Ramos (cell line): ENCODE measurements at regions not wholly inside any gene's neighbourhood (a gene's known extent, or its start where the extent isn't known, plus 50 kb on each side); places are given as distances from the start of the nearest gene placed in this dataset.
"Not testable (repeated sequence)": the region's sequence is repeated elsewhere in the genome, so short reads cannot be mapped to it uniquely, and the experiment has no call there.

Experiments used
- in situ Hi-C: fragments of 300-500 bp; cut with MboI; formaldehyde crosslinking; loops from one replicate; pipeline ENCODE4 v1.14.3; 2022; ENCODE audit warnings: low sequenced_read_pairs; ENCODE audit not compliant: unreplicated experiment

DNA sequence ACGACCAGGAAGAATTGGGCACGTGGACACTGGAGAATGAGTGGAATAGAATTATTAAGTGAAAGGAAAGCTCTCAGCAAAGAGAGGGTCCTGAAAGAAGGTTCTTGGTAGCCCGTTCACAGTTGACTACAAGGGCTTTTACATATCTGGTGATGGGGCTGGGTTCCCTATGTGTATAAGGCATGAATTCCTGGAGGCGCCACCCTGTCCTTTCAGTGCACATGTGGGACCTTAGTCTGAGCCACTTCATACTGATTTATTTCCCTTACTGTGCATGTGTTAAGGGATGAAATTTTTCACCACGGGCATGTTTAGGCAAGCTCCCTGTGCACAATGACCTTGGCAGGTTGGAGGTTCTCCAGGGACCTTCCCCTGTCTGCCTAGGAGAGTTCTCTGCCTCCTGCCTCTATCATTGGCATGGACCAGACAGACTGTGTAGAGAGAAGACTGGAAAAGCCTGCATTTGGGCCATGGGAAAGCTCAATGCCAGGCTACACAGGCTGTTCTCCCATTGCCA lies 145.9 kb upstream of the ITGB1 start:
- in situ Hi-C loops, result no loop called here

DNA sequence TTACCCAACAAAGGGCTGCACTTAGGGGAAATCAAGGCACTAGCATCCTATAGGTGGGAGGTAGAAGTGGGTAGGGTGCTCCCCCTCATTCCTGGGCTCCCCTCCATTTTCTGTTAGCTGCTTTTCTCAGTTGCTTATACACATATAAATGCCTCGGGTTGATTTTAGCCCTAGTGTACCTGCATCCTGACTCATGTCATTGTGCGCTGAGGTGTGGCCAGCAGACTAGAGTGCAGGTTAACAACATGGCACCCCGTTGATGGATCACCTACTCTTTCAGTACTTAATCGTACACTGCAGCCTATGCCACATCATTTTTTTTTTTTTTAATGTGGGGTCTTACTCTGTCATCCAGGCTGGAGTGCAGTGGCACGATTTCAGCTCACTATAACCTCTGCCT lies 144.0 kb upstream of the ITGB1 start:
- in situ Hi-C loops, result no loop called here

DNA sequence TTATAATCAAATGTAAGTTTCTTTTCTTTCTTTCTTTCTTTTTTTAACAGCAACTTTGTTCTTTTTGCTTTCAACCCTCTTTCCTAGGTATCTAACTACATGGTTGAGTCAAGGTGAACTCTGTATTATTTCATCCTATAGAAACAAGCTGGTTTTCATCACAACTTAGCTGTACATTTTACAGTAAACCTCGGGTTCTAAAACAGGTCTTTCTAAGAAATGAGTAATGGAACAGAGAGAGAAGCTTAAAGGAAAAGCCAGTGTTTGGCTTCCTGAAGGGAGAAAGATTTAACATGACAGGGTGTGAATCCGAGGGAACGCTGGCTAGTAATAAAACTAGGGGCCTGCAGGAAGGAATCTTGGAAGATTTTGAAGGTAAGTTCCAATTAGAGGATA lies 143.4 kb upstream of the ITGB1 start:
- in situ Hi-C loops, result no loop called here

DNA sequence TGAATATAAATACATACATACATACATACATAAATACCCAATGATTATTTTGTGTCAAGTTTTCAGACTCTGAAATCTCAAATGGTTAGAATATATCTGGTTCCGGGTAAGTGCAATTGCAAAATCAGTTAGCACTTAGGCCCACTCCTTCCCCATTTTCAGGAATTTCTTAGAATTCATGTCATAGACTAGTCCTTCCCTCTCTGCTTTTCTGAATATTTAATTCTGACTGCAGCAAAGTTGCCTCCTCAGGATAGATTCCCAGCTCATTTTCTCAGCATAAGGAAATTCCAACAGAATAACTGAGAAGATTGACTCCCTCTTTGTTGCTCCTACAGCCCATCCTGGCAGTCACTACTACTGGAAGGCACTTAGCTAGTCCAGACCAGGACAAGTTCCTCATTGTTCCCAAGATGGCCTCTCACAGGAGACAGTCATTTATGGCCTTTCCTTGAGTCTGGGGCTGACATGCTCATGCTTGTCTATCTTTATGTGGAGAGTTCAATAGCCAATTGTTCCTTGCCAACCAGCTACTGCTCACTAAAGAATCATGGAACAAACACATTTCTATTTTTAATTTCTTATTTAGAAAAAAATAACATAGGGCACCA lies 142.9 kb upstream of the ITGB1 start:
- in situ Hi-C loops, result no loop called here

DNA sequence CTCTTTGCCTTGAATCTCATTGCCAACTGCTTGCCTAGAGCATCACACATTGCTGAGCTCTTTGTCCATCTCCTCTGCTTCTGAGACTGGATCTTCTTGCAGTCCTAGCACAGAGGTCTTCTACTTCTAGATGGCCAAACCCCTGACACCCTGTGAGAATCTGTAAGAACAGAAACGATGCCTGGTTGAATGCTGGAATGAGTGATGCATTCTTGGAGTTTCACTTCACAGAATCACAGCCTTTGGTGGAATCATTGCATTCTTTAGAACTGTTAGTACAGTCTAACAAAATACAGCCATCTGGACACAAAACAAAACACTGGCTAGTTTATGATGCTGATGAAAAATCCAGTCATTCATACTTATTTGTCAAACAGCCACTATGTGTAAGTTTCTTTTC lies 141.7 kb upstream of the ITGB1 start:
- in situ Hi-C loops, result no loop called here

DNA sequence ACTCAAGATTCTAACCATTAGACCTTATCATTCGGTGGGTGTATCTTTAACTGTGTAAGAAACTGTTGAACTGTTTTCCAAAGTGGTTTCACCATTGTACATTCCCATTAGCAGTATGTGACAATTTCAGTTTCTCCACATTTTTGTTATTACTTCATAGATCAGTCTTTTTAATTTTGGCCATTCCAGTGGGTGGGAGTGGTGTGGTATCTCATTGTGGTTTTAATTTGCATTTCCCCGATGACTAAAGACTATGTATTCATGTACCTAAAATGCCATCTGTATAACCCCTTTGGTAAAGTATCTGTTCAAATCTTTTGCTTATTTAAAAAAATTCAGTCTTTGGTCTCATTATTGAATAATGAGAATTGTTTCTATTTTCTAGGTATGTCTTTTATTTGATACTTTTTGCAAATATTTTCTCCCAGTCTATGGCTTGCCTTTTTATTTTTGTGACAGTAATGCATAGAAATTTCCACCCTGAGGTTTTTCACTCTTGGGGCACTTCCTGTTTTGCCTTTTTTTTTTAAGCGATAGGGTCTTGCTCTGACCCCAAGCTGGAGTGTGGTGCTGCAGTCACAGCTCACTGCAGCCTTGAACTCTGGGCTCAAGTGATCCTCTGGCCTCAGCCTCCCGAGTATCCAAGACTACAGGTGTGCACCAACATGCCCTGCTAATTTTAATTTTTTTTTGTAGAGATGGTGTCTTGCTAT lies 141.1 kb upstream of the ITGB1 start:
- in situ Hi-C loops, result no loop called here

DNA sequence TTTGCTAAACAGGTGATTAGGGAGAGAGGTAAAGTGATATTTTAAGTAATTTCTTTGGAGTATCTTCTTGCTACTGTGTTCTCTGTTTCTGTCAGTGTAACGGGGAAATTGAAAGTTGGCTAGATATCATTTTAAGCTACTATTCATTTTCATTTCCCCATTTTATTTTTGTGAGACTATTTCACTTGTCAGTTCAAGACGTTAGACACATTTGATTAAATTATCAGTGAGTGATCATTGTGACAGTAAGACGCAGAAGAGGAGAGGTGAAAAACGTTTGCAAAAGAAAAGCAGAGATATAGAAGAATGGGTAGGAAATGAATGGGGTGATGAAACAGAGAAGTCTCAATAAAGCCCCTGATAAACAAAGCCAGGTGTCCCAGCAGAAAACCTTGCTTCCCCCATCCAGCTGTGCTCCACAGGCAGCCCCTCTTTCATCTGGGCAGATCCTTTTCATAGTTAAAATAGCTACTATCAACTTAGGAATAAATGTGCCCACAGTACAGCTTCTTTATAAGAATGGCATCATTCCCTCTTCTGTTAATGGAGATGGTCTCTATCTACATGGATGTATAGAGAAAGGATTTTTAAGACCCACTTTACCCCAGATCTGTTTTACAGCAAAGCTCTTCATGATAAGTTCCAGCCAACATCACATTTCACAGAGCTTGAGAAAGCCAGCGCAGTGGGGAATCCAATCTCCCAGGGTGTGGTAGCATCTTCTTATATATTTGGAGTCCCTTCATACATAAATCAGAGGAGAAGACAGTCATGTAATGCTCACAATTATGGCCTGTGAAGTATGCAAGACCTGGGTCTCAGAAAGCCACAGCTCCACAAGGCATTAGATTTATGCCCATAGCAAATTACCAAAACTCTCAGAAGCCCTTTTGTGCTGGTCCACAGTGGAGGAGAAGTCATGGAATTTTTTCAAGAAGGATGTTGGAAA lies 138.1 kb upstream of the ITGB1 start:
- in situ Hi-C loops, result no loop called here

DNA sequence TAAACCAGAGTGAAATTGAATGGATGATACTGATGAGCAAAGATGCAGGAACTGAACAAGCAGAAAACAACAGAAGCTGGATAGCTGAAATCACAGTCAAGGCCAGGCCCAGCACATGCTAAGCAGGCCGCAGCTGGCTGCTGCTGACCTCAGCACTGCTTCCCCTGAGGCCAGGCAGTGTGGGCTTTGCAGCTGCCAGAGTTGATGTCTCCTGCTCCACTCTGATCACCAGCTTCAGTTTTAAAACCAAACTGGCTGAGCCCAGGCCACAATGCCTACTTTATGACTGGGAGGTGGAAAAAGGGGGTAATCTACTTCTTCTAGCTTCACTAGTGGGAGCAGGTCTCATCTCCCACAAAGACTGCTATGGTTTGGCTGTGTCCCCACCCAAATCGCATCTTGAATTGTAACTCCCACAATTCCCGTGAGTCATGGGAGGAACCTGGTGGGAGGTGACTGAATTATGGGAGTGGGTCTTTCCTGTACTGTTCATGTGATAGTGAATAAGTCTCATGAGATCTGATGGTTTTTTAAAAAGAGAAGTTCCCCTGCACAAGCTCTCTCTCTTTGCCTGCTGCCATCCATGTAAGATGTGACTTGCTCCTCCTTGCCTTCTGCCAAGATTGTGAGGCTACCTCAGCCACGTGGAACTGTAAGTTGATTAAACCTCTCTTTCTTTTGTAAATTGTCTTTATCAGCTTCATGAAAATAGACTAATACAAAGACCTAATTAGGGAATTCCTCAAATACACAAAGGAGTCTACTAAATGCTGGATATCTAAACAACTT lies 136.4 kb upstream of the ITGB1 start:
- in situ Hi-C loops, result no loop called here

DNA sequence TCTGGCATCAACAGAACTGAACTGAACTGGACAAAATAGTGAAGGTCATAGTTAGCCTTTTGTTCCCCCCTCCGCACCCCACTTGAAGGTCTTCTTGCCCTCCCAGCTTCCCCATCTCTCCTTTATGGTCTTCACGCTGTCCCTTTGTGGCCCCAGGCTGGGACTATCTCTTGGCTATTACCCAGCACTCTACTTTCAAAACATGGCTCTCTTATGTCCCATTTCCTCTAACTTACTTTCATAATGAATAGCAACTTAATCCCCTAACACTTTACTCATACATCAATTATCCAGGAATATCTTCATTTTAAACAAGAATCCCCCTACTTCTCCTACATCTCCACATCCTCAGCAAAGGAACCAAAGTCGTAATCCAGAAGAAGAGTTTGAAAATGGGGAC lies 135.3 kb upstream of the ITGB1 start:
- in situ Hi-C loops, result no loop called here

DNA sequence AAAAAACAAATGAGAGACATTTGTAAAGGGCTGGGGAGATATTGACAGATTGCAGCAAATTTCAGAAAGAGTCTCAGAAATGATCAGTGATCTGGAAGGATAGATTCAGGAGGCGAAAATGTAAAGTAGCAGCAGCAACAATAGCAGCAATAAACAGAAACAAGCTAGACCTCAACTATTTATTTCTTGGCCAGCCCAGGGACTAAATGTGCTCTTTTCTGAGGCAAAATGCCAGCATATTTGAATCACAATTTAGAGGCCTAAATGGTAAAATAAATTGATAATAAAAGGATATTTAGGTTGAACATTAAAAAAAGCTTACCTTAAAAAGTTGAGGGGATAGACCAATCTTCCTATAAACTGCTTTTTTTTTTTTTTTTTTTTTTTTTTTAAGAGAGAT lies 134.6 kb upstream of the ITGB1 start:
- in situ Hi-C loops, result no loop called here

DNA sequence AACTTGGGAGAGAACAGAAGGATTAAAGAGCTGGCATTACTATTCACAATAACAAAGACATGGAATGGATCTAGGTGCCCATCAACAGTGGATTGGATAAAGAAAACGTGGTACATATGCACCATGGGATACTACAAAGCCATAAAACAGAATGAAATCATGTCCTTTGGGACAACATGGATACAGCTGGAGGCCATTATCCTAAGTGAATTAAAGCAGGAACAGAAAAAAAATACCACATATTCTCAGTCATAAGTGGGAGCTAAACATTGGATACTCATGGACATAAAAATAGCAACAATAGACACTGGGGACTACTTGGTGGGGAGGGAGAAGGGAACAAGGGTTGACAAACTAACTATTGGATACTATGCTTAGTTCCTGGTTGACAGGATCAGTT lies 133.2 kb upstream of the ITGB1 start:
- in situ Hi-C loops, result no loop called here

DNA sequence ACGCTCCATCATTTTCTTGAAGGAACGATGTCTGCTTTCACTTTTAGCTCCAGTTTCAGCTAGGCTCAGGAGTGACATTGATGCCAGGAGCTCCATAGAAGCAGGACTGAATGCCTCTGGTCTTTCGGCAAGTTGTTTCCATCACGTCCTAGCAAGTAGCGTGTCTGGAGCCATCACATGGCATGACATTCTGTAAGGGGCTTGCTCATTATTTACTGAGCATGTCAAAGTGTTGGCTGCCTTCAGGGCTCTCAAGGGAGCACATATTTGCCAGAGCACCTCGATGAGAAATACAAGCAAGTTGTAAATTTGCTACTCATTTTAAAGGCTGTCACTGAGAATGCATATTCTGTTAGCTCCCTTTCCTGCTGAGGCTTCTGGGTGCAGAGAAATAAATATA lies 131.0 kb upstream of the ITGB1 start:
- in situ Hi-C loops, result no loop called here

DNA sequence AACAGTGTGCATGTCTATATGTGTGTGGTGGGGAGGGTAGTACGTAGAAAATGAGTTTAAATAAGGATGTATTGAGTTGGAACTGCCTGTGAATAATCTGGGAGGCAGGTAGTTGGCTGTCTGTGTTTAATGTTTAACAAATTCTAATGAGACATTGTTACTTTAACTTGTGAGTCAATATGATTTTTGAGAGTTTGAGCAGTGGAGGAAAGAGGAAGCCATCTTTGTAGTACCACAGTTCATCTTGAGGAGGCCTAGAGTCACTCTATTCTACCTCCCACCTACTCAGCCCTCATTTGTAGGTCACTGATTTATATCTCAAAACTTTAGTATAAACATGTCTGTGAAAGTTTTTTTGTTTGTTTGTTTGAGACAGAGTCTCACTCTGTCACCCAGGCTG lies 129.9 kb upstream of the ITGB1 start:
- in situ Hi-C loops, result no loop called here

DNA sequence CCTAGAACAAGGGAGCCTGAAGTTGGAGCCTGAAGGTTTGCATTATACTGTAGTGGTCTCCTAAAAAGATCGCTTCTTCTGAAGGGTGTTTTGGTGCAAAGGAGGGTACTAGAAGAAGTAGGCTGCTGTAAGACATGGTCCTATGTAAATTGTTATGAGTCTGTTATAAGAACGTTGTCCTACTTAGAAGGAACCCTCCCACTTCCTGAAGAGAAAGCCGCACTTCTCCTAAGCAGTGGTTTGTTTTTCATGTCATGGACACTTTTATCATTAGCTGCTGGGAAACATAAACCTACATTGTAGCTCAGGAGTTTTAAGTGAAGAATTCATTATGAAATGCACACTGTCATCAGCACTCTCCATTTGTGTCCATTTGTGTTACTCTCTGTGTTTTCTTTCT lies 129.1 kb upstream of the ITGB1 start:
- in situ Hi-C loops, result no loop called here

DNA sequence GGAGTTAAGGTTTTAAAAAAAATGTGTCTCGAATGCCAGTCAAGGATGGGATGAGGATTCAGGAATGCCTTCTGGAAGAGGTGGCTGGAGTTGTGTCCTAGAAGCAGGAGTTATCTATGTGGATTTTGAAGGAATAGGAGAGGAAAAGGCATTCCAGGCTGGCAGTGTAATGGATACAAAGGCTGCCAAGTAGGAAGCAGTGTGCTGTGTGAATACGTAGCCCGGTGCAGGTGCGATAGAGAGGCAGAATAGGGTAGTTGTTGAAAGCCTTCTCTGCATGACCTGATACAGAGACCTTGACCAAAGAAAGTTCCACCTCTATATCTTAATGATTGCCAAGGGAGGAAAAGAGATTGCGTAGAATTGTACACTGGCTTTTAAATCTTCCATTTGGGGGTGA lies 128.1 kb upstream of the ITGB1 start:
- in situ Hi-C loops, result no loop called here

DNA sequence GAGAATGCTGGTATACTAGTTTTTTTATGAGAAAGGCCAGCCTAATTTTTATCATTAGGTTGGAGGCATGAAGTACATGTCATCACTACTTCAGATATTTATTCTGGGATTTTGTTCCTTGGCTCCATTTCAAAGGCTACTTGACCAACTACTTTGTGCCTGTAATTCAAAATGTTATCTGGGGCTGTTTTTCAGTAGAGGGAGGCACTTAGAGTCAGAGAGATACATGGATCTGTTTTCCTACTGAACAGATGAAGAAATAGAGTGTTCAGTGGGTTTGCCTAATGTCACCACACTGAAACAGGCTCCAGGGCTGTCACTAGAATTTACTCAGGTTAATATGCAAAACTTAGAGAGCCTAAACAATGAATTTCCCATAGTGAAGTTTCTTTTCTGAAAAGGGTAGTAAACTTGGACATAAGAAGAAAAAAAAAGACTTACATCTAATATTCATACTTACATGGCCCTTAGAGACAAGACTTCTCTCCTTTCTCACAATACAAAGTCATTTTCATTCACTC lies 127.3 kb upstream of the ITGB1 start:
- in situ Hi-C loops, result no loop called here

DNA sequence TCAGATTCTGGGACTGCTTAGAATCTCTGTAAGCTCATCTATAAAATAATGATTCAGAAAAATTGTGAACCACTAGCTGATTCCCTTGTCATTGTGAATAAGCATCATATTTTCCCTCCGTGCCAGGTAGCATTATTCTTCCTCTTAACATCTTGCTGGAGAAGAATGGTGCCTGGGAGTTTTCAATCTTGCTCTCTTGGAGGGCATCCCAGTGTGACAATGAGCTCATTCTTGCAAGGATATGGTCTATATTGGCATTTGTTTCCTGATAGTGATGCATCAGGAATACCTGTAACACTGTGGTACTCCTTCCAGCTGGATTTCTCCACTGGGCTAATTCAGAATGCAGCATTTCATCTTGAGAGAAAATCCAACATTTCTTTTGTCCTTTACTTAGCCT lies 126.4 kb upstream of the ITGB1 start:
- in situ Hi-C loops, result no loop called here

DNA sequence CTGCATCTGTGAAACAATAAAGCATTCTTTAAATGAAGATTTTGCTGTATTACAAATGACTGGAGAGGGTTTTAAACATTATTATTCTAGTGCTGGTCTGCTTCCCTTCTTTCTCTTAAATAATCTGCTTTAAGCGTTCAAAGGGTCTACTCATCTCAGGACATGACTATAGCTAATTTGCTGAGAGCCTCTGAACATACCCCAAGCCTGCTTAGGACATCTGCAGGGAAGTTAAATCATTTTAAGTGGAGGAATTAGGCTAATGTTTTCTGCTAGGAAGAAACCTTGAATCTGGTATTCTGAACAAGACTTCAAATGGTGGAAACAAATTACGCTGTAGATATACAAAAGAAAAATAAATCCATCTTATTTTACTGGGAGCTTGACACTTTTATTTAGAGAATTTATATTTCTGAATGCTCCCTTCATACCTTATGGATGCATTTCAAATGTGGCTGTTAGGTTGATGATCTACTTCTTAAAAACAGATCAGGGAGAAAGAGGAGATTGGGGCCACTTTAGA lies 124.4 kb upstream of the ITGB1 start:
- in situ Hi-C loops, result no loop called here

DNA sequence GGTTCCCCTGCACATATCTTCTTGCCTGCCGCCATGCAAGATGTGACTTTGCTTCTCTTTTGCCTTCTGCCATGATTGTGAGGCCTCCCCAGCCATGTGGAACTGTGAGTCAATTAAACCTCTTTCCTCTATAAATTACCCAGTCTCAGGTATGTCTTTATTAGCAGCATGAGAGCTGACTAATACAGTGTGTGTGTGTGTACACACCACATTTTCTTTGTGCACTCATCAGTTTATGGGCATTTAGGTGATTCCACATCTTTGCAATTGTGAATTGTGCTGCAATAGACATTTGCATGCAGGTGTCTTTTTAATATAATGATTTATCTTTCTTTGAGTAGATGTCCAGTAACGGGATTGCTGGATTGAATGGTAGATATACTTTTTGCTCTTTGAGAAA lies 122.4 kb upstream of the ITGB1 start:
- in situ Hi-C loops, result not testable (repeated sequence)

DNA sequence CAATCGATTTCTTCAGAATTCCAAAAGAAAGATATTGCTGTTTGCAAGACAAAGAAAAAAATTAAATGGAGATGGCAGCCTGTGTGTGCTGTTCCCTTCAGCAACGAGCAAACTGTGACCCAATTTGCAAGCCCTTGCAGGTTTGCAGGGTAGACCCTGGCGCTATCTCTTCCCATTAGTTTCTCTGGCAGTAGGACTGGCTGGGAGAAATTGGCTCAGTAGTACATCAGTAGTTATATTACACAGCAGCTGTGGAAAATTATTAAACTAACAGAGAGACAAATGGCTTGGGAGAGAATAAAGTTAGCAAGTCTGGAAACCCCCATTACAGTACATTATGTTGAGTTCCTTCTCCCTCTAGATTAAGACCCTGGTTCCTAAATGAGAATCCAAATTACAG lies 116.4 kb upstream of the ITGB1 start:
- in situ Hi-C loops, result no loop called here
